Osteocyte (in vitro differentiated cells): ENCODE measurements at regions not wholly inside any gene's neighbourhood (a gene's known extent, or its start where the extent isn't known, plus 50 kb on each side); places are given as distances from the start of the nearest gene placed in this dataset.

ENCODE experiments used
- DNase-seq: peaks from one replicate; pipeline ENCODE4 v3.0.0; 2021; ENCODE audit warnings: mixed read lengths; ENCODE audit not compliant: unreplicated experiment; ENCODE audit errors: extremely low spot score
- H3K27ac Mint-ChIP-seq: one replicate; pipeline ENCODE4 v1.8.0; 2021; ENCODE audit warnings: mild to moderate bottlenecking, mixed read lengths; ENCODE audit not compliant: unreplicated experiment
- H3K27me3 Mint-ChIP-seq: one replicate; pipeline ENCODE4 v1.8.0; 2021; ENCODE audit warnings: mixed read lengths; ENCODE audit not compliant: unreplicated experiment
- H3K36me3 Mint-ChIP-seq: one replicate; pipeline ENCODE4 v1.8.0; 2021; ENCODE audit warnings: mixed read lengths; ENCODE audit not compliant: unreplicated experiment
- H3K4me1 Mint-ChIP-seq: one replicate; pipeline ENCODE4 v1.8.0; 2021; ENCODE audit warnings: mixed read lengths; ENCODE audit not compliant: unreplicated experiment
- H3K4me3 Mint-ChIP-seq: one replicate; pipeline ENCODE4 v1.8.0; 2021; ENCODE audit warnings: mild to moderate bottlenecking, moderate library complexity, mixed read lengths; ENCODE audit not compliant: unreplicated experiment
- H3K9me3 Mint-ChIP-seq: one replicate; pipeline ENCODE4 v1.8.0; 2021; ENCODE audit warnings: mixed read lengths; ENCODE audit not compliant: unreplicated experiment
- TF ChIP-seq, protein P1 (sequence below): fragments of 200-600 bp; sonication (generic); IDR thresholded peaks from 2 replicates; pipeline ENCODE4 v1.5.0; 2021; ENCODE audit warnings: antibody characterized with exemption, mild to moderate bottlenecking, moderate library complexity

DNA sequence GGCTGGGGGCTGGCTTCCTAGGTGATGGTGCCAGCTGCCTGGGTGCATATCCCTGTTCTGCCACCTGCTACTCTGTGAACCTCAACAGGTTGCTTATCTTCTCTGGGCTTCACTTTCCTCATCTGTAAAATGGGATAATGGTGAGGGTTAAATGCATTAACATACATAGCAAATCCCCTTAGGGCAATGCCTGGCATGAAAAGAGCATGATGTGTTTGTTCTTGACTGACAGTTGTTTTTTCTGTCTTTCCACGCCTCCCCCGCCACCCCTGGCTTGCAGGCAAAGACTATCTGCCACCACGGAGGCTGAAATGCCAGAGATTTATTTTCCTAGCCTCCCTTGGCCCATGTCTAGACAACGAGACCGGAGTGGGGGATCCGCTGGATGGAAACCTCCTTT lies 280.5 kb downstream of the NSG2 start:
- no peak overlapping the region for H3K27ac Mint-ChIP-seq
- peaks cover 10% of the 10 kb centered on the region for H3K4me1 Mint-ChIP-seq
- peaks cover 48% of the 10 kb centered on the region for H3K27me3 Mint-ChIP-seq
- TF ChIP-seq, protein P1, sequence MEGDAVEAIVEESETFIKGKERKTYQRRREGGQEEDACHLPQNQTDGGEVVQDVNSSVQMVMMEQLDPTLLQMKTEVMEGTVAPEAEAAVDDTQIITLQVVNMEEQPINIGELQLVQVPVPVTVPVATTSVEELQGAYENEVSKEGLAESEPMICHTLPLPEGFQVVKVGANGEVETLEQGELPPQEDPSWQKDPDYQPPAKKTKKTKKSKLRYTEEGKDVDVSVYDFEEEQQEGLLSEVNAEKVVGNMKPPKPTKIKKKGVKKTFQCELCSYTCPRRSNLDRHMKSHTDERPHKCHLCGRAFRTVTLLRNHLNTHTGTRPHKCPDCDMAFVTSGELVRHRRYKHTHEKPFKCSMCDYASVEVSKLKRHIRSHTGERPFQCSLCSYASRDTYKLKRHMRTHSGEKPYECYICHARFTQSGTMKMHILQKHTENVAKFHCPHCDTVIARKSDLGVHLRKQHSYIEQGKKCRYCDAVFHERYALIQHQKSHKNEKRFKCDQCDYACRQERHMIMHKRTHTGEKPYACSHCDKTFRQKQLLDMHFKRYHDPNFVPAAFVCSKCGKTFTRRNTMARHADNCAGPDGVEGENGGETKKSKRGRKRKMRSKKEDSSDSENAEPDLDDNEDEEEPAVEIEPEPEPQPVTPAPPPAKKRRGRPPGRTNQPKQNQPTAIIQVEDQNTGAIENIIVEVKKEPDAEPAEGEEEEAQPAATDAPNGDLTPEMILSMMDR = no peak
- H3K36me3 Mint-ChIP-seq = no peaks in the 10 kb centered on the region
- no peak overlapping the region for H3K4me3 Mint-ChIP-seq
- DNase-seq = no peak
- H3K9me3 Mint-ChIP-seq = no peaks in the 10 kb centered on the region

DNA sequence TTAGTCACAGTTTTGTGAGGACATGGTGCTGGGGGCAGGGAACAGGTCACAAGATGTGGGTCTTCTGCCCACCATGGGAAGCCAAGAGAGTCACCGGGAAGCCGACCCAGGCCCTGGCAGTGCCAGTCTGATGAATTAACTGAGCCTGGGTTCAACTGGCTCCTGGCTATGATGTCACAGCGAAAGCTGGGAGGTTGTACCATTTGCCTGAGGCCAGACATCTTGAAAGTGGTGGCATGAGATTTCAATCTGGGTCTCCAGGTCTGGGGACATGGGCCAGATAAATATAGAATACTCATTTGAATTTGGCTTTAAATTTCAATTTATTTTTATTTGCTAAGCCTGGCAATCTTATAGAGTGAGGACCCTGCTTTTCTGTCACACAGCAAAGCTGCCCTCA lies 280.9 kb downstream of the NSG2 start:
- H3K4me1 Mint-ChIP-seq = peaks cover 10% of the 10 kb centered on the region
- no peak for DNase-seq
- H3K4me3 Mint-ChIP-seq = no peak overlapping the region
- no peak overlapping the region for H3K27ac Mint-ChIP-seq
- H3K36me3 Mint-ChIP-seq = no peaks in the 10 kb centered on the region
- peaks cover 47% of the 10 kb centered on the region for H3K27me3 Mint-ChIP-seq
- TF ChIP-seq, protein P1 = no peak
- no peaks in the 10 kb centered on the region for H3K9me3 Mint-ChIP-seq

DNA sequence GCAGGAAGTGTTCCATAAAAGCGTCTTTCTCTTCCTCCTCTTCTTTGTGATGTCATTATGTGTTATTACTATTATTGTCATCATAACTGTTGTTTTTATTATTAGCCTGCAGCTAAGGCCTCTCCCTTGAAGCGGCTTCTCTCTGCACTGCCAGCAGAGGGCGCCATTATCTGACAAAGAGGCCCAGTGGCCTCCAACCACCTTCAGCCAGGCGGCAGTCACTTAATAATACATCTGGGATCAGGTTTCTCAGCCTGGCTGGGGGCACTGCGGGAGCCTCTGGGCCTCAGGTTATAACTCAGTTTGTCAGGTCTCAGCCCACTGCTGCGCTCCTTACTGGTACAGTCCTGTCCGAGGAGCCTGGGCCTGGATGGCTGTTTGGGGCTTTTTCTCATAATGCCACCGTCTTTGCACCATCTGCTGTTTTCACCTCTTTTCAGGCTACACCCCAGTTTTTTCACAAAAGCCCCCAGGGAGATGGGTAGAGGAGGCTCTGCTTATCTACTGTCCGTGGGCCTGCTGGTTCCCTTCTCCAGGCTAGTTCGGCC lies 281.9 kb downstream of the NSG2 start:
- H3K4me3 Mint-ChIP-seq = no peak overlapping the region
- TF ChIP-seq, protein P1 = peak; percentile 88
- no peaks in the 10 kb centered on the region for H3K9me3 Mint-ChIP-seq
- no peaks in the 10 kb centered on the region for H3K36me3 Mint-ChIP-seq
- H3K27ac Mint-ChIP-seq = no peak overlapping the region
- DNase-seq = peak; percentile 89
- peaks cover 10% of the 10 kb centered on the region for H3K4me1 Mint-ChIP-seq
- H3K27me3 Mint-ChIP-seq = peaks cover 43% of the 10 kb centered on the region

DNA sequence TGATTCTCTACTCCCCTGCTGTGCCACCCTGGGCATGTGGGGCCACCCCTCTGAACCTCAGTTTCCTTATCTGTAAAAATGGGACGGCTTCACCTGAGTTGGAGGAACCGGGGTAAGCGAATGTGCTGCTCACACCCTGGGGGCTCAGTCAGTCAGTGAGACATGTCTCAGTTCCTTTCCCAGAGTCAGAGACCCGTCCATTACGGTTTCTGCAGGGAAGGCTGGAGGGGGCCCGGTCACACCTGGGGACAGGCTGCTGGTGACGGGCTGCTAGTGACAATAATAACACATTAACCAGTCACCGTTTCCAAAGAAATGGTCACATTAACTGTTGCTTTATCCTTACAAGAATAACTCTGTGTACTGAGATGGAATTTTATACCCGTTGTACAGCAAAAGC lies 282.4 kb downstream of the NSG2 start:
- no peak for DNase-seq
- H3K27ac Mint-ChIP-seq = no peak overlapping the region
- peaks cover 10% of the 10 kb centered on the region for H3K4me1 Mint-ChIP-seq
- peaks cover 38% of the 10 kb centered on the region for H3K27me3 Mint-ChIP-seq
- H3K36me3 Mint-ChIP-seq = no peaks in the 10 kb centered on the region
- H3K9me3 Mint-ChIP-seq = no peaks in the 10 kb centered on the region
- no peak overlapping the region for H3K4me3 Mint-ChIP-seq
- TF ChIP-seq, protein P1 = no peak

DNA sequence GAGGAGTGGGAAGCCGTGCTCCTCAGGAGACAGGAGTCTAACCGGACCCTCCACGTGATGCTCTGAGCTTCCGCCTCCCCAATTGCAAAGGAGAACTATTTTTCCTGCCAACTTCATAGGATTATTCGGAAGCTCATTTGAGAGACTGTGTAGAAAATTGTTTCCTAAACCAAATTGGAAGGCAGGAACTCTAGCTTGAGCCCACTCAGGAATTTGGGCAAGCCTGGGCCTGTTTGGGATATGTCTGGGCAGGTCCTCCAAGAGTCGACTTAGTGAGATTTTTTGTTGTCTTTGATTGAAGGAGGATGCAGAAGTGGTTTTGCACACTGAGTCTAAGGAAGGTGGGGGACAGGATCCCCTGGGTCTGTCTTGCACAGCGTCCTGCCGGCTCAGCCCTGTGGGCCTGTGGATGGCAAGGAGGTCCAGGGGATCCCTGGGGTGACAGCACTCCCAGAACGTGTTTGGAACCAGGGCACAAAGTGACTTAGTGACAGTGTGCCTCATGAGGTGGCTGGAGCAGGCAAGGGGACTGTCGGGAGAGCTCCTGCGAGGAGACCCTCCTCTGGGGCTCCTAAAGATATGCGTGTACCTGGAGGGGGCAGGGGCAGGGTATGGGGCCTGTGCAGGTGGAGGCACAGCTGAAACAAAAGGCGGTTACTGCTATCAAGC lies 283.3 kb downstream of the NSG2 start:
- H3K9me3 Mint-ChIP-seq = no peaks in the 10 kb centered on the region
- no peak for DNase-seq
- H3K4me3 Mint-ChIP-seq = no peak overlapping the region
- no peak overlapping the region for H3K27ac Mint-ChIP-seq
- TF ChIP-seq, protein P1 = no peak
- H3K4me1 Mint-ChIP-seq = peaks cover 10% of the 10 kb centered on the region
- no peaks in the 10 kb centered on the region for H3K36me3 Mint-ChIP-seq
- H3K27me3 Mint-ChIP-seq = peaks cover 32% of the 10 kb centered on the region
